ENCODE measurements at regions not wholly inside any gene's neighbourhood (a gene's known extent, or its start where the extent isn't known, plus 50 kb on each side); places are given as distances from the start of the nearest gene placed in this dataset.

GRCh38 chr15:79157631-79158592 lies 67.3 kb upstream of the RASGRF1 start:
- no peak for TF ChIP-seq CTCF (conservative IDR thresholded peaks at IDR 0.05 in 1 of 2, IDR thresholded peaks at IDR 0.05 in 1 of 2; ENCODE audit: low read depth in 1 of 2, low read length in 2 of 2)
- TF ChIP-seq EZH2 (IDR thresholded peaks at IDR 0.05; ENCODE audit: low read length, missing control alignments), result no peak
